Activated CD8-positive, alpha-beta memory T cell treated with anti-CD3 and anti-CD28 coated beads, Interleukin-2, amount 50 U/mL, for 1 hour (primary cell): ENCODE measurements at regions not wholly inside any gene's neighbourhood (a gene's known extent, or its start where the extent isn't known, plus 50 kb on each side); places are given as distances from the start of the nearest gene placed in this dataset.
"Not testable (repeated sequence)": the region's sequence is repeated elsewhere in the genome, so short reads cannot be mapped to it uniquely, and the experiment has no call there.

Experiments
- DNase-seq: peaks from one replicate; pipeline ENCODE4 v3.0.0-alpha.2; 2020; ENCODE audit errors: extremely low read depth

- DNase-seq = no peak
These were observed 149.3 kb downstream of the FBXO4 start for GRCh38 chr5:42074353-42074752.

GRCh38 chr5:42089705-42090104 lies 164.6 kb downstream of the FBXO4 start:
- DNase-seq = no peak

- DNase-seq = no peak
These were observed 165.1 kb downstream of the FBXO4 start for GRCh38 chr5:42090162-42090561.

- DNase-seq = not testable (repeated sequence)
These were observed 174.8 kb downstream of the FBXO4 start for GRCh38 chr5:42099846-42100245.

- DNase-seq = no peak
These were observed 183.4 kb downstream of the FBXO4 start for GRCh38 chr5:42108468-42108867.

GRCh38 chr5:42109006-42109572 lies 184.0 kb downstream of the FBXO4 start:
- DNase-seq = no peak

GRCh38 chr5:42115721-42116120 lies 190.6 kb downstream of the FBXO4 start:
- DNase-seq = not testable (repeated sequence)

- DNase-seq = no peak
These were observed 195.0 kb downstream of the FBXO4 start for GRCh38 chr5:42120070-42120469.

- DNase-seq = no peak
These were observed 196.3 kb downstream of the FBXO4 start for GRCh38 chr5:42121401-42121800.

GRCh38 chr5:42131081-42131480 lies 206.0 kb downstream of the FBXO4 start:
- DNase-seq = no peak

- DNase-seq = no peak
These were observed 218.3 kb downstream of the FBXO4 start for GRCh38 chr5:42143361-42143760.

- no peak for DNase-seq
These were observed 223.7 kb downstream of the FBXO4 start for GRCh38 chr5:42148813-42149212.

GRCh38 chr5:42157215-42157614 lies 232.1 kb downstream of the FBXO4 start:
- no peak for DNase-seq

- no peak for DNase-seq
These were observed 238.0 kb downstream of the FBXO4 start for GRCh38 chr5:42163083-42163482.

GRCh38 chr5:42168091-42168670 lies 243.1 kb downstream of the FBXO4 start:
- no peak for DNase-seq

GRCh38 chr5:42176118-42176517 lies 247.1 kb upstream of the GHR start:
- DNase-seq = not testable (repeated sequence)

GRCh38 chr5:42179843-42180242 lies 243.4 kb upstream of the GHR start:
- DNase-seq = not testable (repeated sequence)

GRCh38 chr5:42216904-42217303 lies 206.3 kb upstream of the GHR start:
- DNase-seq = no peak

- DNase-seq = no peak
These were observed 205.4 kb upstream of the GHR start for GRCh38 chr5:42217791-42218190.

- no peak for DNase-seq
These were observed 198.2 kb upstream of the GHR start for GRCh38 chr5:42225009-42225408.

GRCh38 chr5:42228279-42228678 lies 195.0 kb upstream of the GHR start:
- DNase-seq = no peak

- no peak for DNase-seq
These were observed 192.4 kb upstream of the GHR start for GRCh38 chr5:42230839-42231238.

- no peak for DNase-seq
These were observed 188.0 kb upstream of the GHR start for GRCh38 chr5:42235241-42235640.

- DNase-seq = no peak
These were observed 187.4 kb upstream of the GHR start for GRCh38 chr5:42235837-42236236.
